ENCODE measurements at regions not wholly inside any gene's neighbourhood (a gene's known extent, or its start where the extent isn't known, plus 50 kb on each side); places are given as distances from the start of the nearest gene placed in this dataset.
"Not testable (repeated sequence)": the region's sequence is repeated elsewhere in the genome, so short reads cannot be mapped to it uniquely, and the experiment has no call there.

- DNase-seq, result no peak
These were observed 251.4 kb upstream of the C2CD4B start for GRCh38 chr15:62416526-62416925.

GRCh38 chr15:62417439-62417838 lies 252.4 kb upstream of the C2CD4B start:
- no peak for DNase-seq

GRCh38 chr15:62418496-62418895 lies 253.4 kb upstream of the C2CD4B start:
- not testable (repeated sequence) for DNase-seq

- no peak for DNase-seq
These were observed 254.1 kb upstream of the C2CD4B start for GRCh38 chr15:62419192-62419591.

DNA sequence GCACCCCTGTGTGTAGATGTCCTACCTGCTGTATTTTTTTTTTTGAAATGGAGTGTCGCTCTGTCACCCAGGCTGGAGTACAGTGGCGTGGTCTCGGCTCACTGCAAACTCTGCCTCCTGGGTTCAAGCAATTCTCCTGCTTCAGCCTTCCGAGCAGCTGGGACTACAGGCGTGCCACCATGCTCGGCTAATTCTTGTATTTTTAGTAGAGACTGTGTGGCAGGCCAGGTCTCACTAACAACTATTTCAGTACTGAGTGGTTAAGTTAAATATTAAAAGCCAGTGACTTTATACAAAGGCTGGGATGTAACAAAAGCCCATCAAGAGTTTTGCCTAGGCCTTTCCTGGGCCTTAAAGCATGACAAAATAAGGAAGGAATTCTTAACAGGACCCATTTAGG lies 255.3 kb upstream of the C2CD4B start:
- DNase-seq, result not testable (repeated sequence)

- no peak for DNase-seq
These were observed 256.2 kb upstream of the C2CD4B start for GRCh38 chr15:62421289-62421688.

DNA sequence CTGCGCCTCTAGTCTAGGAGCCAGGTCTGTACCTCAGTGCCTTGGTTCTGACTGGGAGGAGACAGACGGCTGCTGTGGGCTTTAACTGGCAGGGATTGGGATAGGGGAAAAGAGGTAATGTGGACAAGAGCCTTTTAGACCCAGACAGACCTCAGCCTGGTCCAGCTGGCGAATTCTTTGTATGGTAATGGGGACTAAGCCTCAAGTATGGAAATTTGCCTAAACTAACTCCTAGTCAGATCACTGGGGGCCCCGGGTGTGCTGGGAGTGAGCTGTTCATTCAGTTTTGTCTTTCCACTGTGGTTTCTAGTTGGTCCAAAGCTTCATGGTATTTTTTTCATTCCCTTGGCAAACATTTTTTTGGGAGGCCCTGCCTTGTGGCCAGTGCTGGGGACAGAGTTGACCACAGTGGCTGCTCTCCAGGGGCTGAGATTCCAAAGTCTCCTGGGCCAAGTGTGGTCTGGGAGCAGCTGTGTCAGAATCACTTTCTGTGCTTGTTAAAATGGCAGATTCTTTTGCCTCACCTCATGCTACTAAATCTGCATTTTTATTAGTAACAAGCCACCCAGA lies 261.4 kb upstream of the C2CD4B start:
- no peak for DNase-seq

DNA sequence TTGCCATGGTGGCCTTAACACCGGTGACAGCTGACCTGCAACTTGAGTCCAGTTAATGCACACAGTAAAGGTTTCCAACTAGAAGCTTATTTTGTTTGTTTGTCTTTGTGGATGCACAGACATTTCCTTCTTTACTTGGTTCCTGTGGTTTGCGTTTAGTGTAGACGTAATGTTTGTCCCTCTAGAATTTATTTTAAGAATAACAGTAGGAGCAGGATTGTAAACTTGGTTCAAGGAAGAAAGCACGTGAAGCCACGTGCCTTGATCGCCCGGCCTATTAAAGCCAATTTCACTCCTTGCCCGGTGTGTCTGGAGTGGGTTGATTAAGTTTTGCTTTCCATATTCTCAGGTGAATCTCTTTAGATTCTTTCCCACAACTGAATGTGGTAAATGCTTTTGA lies 263.2 kb upstream of the C2CD4B start:
- no peak for DNase-seq

- DNase-seq, result no peak
These were observed 263.9 kb upstream of the C2CD4B start for GRCh38 chr15:62428851-62429598.

- no peak for DNase-seq
These were observed 265.0 kb upstream of the C2CD4B start for GRCh38 chr15:62430056-62430455.

DNA sequence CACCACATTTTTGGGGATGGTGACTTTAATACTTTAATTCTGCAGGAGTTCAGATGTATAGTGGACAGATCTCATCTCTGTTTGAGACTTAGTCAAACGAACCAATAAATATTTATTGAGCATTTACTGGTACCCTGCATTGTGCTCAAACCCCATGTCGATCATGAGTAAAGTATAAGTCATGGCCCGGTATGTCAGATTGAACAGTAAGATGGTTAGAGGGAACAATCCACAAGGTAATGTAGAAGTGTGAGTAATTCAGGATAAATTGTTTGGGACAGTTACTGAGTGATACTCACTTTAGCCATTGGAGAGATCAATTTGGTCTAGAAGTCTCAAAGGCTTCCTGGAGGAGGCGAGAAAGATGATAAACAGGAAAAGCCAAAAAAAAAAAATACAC lies 265.5 kb upstream of the C2CD4B start:
- DNase-seq, result no peak

- no peak for DNase-seq
These were observed 266.1 kb upstream of the C2CD4B start for GRCh38 chr15:62431008-62431797.

DNA sequence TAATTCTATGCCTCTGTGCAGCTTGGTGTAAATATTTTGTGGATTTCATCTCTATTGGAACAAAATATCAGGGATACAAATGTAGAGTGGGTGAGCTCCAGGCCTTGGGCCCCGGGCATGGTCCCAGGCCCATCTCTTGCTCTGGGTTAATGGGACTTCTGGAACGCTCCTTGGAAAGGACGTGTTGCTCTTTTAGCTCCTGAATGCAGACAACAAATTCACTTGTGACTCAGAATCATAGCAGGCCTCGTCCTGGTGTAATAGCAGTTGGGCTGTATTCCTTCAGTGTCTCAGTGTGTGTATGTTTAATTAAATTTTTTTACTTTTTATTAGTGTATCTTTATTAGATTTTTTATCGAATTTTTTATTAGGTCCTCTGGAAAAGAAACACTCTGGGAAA lies 266.7 kb upstream of the C2CD4B start:
- DNase-seq, result no peak

- no peak for DNase-seq
These were observed 267.8 kb upstream of the C2CD4B start for GRCh38 chr15:62432702-62433398.

DNA sequence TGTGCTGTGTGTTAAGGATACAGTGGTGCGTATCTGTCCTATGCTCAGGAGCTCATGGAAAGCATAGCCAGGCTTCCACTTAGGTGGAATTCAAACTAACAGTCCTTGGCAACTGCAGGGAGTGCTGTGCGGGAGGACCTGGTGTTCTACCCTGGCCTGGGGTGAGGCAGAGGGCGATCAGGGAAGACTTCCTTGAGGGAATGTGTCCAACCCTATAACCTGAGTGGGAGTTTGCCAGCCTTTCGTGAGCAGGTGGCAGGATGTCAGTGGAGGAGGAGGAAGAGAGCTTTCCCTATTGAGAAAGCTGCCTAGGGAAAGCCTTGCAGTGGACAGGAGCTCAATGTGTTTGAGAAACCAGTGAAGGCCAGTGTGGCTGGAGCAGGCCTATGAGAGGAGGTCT lies 271.1 kb upstream of the C2CD4B start:
- DNase-seq, result no peak

DNA sequence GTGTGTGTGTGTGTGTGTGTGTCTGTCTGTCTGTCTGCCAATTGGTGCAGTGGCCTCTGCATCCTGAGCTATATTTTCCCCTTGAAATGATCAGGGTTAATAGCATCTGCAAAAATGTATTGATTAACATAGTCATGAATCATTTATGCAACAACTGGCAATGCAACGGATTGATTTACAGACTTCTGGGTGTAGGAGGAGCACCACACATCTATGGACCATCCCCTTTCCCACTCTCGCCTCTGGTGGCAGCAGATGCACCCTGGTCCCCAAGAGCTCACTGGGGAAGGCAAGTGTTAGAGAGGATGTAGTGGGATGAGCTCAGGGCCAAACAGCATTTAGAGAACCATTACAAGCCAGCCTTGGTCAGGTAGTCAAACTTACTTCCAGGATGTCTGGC lies 272.7 kb upstream of the C2CD4B start:
- no peak for DNase-seq

DNA sequence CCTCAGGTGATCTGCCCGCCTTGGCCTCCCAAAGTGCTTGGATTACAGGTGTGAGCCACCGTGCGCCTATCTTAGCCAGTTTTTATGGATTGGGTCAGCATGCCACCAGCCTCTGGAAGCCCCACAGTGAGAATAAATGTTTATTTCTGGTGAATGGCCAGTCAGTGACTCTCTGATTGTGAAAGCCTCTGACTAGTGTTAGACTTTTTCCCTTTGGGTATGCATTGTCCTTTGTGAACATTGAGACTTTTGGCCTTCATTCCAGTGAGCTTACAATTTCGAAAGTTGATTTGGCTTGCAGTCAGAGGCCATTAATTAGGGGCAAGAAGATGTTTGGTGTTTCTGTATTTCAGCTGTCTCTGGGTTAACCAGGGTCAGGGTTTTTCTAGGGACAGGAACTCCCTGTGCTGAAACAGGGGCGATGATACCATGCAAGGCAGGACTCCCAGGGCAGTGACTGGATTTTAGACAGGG lies 274.5 kb upstream of the C2CD4B start:
- DNase-seq, result no peak

- DNase-seq, result no peak
These were observed 275.4 kb upstream of the C2CD4B start for GRCh38 chr15:62440362-62441105.

- DNase-seq, result no peak
These were observed 279.3 kb upstream of the C2CD4B start for GRCh38 chr15:62444104-62445022.

DNA sequence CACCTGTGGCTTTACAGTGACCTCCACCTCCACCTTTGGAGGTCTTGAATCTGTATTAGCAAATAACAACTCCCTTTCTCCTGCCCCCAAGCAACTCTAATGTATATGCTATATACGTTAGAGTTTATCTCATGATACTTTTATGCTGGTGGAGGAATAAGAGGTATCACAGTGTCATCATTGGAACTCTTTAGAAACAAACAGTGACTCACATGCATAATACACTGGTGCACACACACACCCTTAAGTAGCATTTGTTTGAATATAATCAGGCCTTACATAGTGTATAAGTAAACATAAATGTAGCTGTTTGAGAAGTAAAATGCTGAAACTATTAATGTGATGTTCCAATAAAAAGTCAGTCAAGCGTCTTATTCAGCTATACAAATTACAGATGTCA lies 280.2 kb upstream of the C2CD4B start:
- DNase-seq, result no peak

- DNase-seq, result no peak
These were observed 281.9 kb upstream of the C2CD4B start for GRCh38 chr15:62446984-62447383.

All from stimulated activated CD4-positive, alpha-beta T cell treated with anti-CD3 and anti-CD28 coated beads, Interleukin-2, amount 100 ng/mL, for 48 hours (primary cell).